ENCODE measurements at regions not wholly inside any gene's neighbourhood (a gene's known extent, or its start where the extent isn't known, plus 50 kb on each side); places are given as distances from the start of the nearest gene placed in this dataset.

DNA sequence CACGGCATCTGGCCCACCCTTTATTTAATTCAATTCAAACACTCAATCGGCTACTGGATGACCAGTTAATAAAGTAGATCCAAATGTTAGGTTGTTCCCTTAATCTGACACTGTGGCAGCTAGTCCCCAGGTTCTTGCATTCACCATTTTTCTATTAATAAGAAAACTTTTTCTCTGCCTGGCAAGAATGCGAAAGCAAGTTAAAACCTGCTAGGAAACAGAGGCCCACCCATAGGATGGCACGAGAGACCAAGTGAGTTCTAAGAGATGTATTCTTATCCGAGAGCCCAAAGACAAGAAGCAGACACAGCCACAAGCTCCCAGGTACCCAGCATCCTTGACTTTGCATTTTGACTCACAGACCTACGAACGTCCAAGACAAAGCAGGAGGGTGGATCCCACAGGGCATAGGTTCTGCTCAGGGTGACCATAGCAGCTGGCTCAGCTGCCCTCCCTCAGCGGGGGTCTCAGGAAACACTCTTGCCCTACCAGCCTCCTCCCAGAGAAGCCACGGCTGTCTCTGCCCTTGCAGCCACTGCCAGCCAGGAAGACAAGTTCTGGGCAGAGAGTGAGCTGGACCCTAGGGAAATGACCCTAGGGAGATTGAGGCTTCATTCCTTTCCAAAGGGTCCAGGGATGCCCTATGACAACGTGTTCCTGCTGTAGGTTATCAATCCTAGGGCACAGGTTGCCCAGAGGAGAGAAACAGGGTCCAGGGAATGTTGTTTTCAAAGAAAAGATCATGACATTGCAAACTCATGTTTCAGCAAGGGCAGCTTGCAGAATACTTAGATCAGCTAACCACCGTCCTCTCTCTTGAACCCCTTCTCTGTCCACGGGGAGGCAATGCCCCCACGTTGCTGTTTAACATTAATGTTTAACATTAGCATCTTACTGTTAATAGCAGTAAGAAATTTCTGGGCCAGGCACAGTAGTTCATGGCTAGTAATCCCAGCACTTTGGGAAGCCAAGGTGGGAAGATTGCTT lies 147.2 kb upstream of the ZNF507 start:
- TF ChIP-seq, protein P1, sequence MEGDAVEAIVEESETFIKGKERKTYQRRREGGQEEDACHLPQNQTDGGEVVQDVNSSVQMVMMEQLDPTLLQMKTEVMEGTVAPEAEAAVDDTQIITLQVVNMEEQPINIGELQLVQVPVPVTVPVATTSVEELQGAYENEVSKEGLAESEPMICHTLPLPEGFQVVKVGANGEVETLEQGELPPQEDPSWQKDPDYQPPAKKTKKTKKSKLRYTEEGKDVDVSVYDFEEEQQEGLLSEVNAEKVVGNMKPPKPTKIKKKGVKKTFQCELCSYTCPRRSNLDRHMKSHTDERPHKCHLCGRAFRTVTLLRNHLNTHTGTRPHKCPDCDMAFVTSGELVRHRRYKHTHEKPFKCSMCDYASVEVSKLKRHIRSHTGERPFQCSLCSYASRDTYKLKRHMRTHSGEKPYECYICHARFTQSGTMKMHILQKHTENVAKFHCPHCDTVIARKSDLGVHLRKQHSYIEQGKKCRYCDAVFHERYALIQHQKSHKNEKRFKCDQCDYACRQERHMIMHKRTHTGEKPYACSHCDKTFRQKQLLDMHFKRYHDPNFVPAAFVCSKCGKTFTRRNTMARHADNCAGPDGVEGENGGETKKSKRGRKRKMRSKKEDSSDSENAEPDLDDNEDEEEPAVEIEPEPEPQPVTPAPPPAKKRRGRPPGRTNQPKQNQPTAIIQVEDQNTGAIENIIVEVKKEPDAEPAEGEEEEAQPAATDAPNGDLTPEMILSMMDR (IDR thresholded peaks at IDR 0.05): no peak
- TF ChIP-seq ZFX (IDR thresholded peaks at IDR 0.05; ENCODE audit: borderline replicate concordance): no peak
